ENCODE measurements at regions not wholly inside any gene's neighbourhood (a gene's known extent, or its start where the extent isn't known, plus 50 kb on each side); places are given as distances from the start of the nearest gene placed in this dataset.

DNA sequence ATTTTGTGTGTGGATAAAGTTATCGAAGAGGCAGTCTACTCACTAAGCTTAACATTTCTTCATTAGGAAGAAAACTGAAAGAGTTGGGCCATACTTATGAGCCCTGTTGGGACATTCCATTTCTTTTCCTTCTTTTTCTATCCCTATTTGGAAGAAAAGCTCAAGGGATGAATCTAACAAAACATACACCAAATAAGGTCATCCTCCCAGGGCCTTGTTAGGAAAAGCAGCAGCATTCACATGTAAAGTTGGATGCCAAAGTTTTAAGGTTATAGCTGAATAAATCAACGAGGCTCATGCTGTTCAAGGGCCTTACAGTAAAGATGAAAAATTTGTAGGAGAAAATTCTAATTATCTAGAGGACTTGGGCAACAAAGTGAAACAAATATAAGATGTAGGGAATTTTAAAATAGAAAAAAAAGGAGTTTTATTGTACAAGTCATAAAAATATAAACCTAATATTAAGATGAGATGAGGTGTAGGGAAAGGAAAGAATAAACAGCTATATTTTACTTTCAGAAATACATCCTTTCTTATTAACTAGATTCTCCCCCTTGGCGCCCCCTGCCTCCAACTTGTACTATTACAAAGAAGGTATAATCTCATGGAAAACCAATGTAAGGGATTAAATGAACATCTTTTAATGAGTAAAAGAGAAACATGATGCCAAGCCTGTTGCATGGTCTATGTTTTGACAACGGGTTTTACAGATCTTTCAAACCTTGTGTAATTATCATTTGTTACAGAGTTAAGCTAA lies 160.4 kb downstream of the PCDH20 start:
- Histone ChIP-seq H3K9me3 (no peaks in the 10 kb centered on the region), H3K36me3 (no peaks in the 10 kb centered on the region), H3K4me1 (no peaks in the 10 kb centered on the region), H3K27ac (no peak overlapping the region), H3K4me3 (no peak overlapping the region), H3K27me3 (no peaks in the 10 kb centered on the region)
- intact Hi-C loops (cut with DNase I; ENCODE audit: low total_unique reads) (no loop called here), in situ Hi-C loops (cut with MboI; ENCODE audit: low sequenced_read_pairs in 4 of 4) (no loop called here)
- ATAC-seq (no peak), DNase-seq (no peak)
- no peak for TF ChIP-seq POLR2A (IDR thresholded peaks at IDR 0.05)
- TF ChIP-seq, protein P1, sequence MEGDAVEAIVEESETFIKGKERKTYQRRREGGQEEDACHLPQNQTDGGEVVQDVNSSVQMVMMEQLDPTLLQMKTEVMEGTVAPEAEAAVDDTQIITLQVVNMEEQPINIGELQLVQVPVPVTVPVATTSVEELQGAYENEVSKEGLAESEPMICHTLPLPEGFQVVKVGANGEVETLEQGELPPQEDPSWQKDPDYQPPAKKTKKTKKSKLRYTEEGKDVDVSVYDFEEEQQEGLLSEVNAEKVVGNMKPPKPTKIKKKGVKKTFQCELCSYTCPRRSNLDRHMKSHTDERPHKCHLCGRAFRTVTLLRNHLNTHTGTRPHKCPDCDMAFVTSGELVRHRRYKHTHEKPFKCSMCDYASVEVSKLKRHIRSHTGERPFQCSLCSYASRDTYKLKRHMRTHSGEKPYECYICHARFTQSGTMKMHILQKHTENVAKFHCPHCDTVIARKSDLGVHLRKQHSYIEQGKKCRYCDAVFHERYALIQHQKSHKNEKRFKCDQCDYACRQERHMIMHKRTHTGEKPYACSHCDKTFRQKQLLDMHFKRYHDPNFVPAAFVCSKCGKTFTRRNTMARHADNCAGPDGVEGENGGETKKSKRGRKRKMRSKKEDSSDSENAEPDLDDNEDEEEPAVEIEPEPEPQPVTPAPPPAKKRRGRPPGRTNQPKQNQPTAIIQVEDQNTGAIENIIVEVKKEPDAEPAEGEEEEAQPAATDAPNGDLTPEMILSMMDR (IDR thresholded peaks at IDR 0.05 in 4 of 5, conservative IDR thresholded peaks at IDR 0.05 in 1 of 5): no peak

DNA sequence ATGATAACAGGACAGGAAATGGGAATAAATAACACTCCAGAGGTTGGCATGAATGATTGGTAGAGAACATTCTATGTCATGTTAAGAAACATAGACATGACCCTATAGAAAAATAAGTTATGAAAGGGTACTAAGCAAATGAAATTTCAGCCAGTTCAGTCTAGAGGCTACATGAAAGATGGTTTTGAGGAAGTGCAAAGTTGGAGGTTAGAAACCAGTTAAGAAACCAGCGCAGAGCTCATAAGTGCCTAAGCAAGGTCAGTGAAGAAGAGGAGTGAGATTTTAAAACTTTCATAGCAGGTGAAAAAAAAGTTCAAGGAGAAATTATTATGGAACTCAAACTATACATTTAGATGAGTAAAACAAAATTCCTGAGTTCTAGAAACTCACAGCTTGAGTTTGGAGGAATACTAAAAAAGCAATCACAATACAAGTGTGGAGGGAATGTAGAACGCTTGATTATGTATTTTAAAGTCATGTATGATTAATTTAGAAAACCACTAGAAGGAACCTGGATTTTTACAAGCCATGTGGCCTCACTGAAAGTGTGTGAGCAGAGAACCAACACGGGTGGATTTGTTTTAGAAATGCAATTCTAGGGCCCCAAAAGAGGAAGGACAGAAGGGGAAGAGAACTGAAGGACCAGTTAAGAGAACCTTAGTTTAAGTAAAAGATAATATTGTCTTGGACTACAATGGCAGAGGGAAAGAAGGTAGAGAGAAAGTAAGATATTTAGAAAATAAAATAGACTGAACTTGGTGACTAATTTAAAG lies 162.4 kb downstream of the PCDH20 start:
- Histone ChIP-seq H3K36me3 (no peaks in the 10 kb centered on the region), H3K27ac (no peak overlapping the region), H3K9me3 (no peaks in the 10 kb centered on the region), H3K4me1 (no peaks in the 10 kb centered on the region), H3K4me3 (no peak overlapping the region), H3K27me3 (no peaks in the 10 kb centered on the region)
- DNase-seq (no peak), ATAC-seq (no peak)
- in situ Hi-C loops (cut with MboI; ENCODE audit: low sequenced_read_pairs in 4 of 4): no loop called here
- intact Hi-C loops (cut with DNase I; ENCODE audit: low total_unique reads): no loop called here
- TF ChIP-seq, protein P1 (IDR thresholded peaks at IDR 0.05 in 4 of 5, conservative IDR thresholded peaks at IDR 0.05 in 1 of 5): no peak
- TF ChIP-seq POLR2A (IDR thresholded peaks at IDR 0.05): no peak

DNA sequence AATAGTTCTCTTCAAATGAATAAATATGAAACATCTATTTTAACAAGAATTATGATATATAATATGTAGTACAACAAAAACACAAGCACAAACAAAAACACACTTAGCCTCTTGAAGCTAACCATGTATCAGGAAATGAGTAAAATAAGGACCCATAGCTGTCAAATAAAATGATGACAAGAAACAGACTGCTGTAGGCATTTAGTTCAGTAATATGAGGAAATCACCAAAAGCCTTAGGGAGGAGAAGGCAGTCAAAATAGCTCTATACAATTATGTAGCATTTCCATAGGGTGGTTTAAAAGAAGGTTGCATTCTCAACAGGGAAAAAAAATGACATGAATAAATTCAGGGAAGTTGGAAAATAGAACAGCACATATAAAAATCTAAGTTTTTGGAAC lies 163.4 kb downstream of the PCDH20 start:
- intact Hi-C loops (cut with DNase I; ENCODE audit: low total_unique reads) (no loop called here), in situ Hi-C loops (cut with MboI; ENCODE audit: low sequenced_read_pairs in 4 of 4) (no loop called here)
- Histone ChIP-seq H3K27ac (no peak overlapping the region), H3K9me3 (no peaks in the 10 kb centered on the region), H3K4me3 (no peak overlapping the region), H3K4me1 (no peaks in the 10 kb centered on the region), H3K36me3 (no peaks in the 10 kb centered on the region), H3K27me3 (no peaks in the 10 kb centered on the region)
- TF ChIP-seq, protein P1 (IDR thresholded peaks at IDR 0.05 in 4 of 5, conservative IDR thresholded peaks at IDR 0.05 in 1 of 5): no peak
- no peak for TF ChIP-seq POLR2A (IDR thresholded peaks at IDR 0.05)
- ATAC-seq: no peak
- DNase-seq: no peak

DNA sequence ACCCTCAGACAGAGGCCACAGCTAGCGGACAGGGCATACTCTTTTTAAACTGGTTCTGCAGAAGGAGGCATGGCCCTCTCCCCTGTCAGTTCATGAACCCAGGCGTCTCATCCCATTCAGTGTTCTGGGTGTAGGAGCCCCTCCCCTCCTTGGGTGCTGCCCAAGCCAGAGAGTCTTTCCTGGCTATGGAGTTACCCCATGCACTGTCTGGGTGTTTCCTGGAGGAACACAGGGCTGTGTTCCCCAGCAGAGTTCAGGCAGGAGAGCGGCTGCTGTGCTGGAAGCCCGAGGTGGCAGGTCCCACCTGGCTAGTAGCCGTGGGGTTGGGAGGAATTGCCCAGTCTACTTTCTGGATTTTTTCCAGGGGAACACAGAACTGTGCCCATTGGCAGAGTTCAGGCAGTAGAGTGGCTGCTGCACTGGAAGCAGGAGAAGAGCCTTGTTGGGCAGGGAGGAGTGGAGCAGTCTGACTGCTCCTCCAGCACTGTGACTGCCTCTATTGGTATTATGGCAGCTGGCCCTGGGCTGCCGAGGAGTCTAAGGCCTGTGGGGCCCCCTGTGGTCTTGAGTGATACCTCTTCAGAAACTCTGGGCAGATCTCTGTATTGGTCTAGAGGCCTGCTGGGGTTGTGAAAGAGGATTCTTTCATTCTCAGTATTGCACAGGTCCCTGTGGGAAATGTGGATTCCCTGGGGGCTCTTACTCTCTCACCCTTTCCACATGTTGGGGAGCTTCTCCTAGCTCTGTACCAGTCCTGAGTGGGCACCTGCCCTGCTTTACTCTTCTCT lies 168.3 kb downstream of the PCDH20 start:
- Histone ChIP-seq H3K27me3 (no peaks in the 10 kb centered on the region), H3K4me3 (no peak overlapping the region), H3K36me3 (no peaks in the 10 kb centered on the region), H3K27ac (no peak overlapping the region), H3K4me1 (no peaks in the 10 kb centered on the region), H3K9me3 (no peaks in the 10 kb centered on the region)
- ATAC-seq: no peak
- DNase-seq: no peak
- in situ Hi-C loops (cut with MboI; ENCODE audit: low sequenced_read_pairs in 4 of 4): no loop called here
- TF ChIP-seq, protein P1 (IDR thresholded peaks at IDR 0.05 in 4 of 5, conservative IDR thresholded peaks at IDR 0.05 in 1 of 5): no peak
- TF ChIP-seq POLR2A (IDR thresholded peaks at IDR 0.05): no peak
- intact Hi-C loops (cut with DNase I; ENCODE audit: low total_unique reads): no loop called here

All from gastrocnemius medialis (tissue), 4 donors.